DND-41 (cell line): ENCODE measurements at regions not wholly inside any gene's neighbourhood (a gene's known extent, or its start where the extent isn't known, plus 50 kb on each side); places are given as distances from the start of the nearest gene placed in this dataset.

Experiments used
- ATAC-seq: fragments of 200-7000 bp; cut with Tn5 transposase; 3 replicates; pipeline ENCODE4 v1.9.1; 2021; ENCODE audit warnings: low read depth; ENCODE audit not compliant: insufficient read depth
- DNase-seq: peaks from one replicate; pipeline ENCODE4 v3.0.0-alpha.2; 2020
- H2AFZ ChIP-seq: 2 replicates; pipeline ENCODE4 v1.6.0; 2012; ENCODE audit warnings: low read depth, low read length
- H3K27ac ChIP-seq: 2 replicates; pipeline ENCODE4 v1.5.1; 2012; ENCODE audit warnings: low read length, inconsistent platforms
- H3K27me3 ChIP-seq: fragments of 200-600 bp; sonication (generic); 2 replicates; pipeline ENCODE4 v1.6.0; 2012; ENCODE audit warnings: low read length, mild to moderate bottlenecking, inconsistent platforms; ENCODE audit not compliant: insufficient read depth, poor library complexity
- H3K36me3 ChIP-seq: 2 replicates; pipeline ENCODE4 v1.5.1; 2012; ENCODE audit warnings: low read length, inconsistent platforms; ENCODE audit not compliant: insufficient read depth
- H3K4me1 ChIP-seq: 2 replicates; pipeline ENCODE4 v1.5.1; 2012; ENCODE audit warnings: mild to moderate bottlenecking, low read length; ENCODE audit not compliant: insufficient read depth
- H3K4me2 ChIP-seq: 2 replicates; pipeline ENCODE4 v1.6.0; 2012; ENCODE audit warnings: mild to moderate bottlenecking, moderate library complexity, low read length, inconsistent platforms; ENCODE audit not compliant: insufficient read depth
- H3K4me3 ChIP-seq, 2 experiments: fragments of 200-600 bp in 1 of 2; shearing (Covaris generic) in 1 of 2; 2 replicates each; pipeline ENCODE4 v1.5.1; 2012 to 2016; ENCODE audit warnings: inconsistent platforms in 2 of 2, low read length in 2 of 2, mild to moderate bottlenecking in 2 of 2, low read depth in 1 of 2, moderate library complexity in 1 of 2
- H3K79me2 ChIP-seq: 2 replicates; pipeline ENCODE4 v1.6.0; 2012; ENCODE audit warnings: low read length, inconsistent platforms; ENCODE audit not compliant: insufficient read depth
- H3K9ac ChIP-seq: 2 replicates; pipeline ENCODE4 v1.6.0; 2012; ENCODE audit warnings: low read depth, mild to moderate bottlenecking, inconsistent platforms, low read length, moderate library complexity
- H3K9me3 ChIP-seq: 2 replicates; pipeline ENCODE4 v1.5.1; 2012; ENCODE audit warnings: low read length, moderate library complexity, mild to moderate bottlenecking, inconsistent platforms; ENCODE audit not compliant: insufficient read depth, severe bottlenecking
- H4K20me1 ChIP-seq: 2 replicates; pipeline ENCODE4 v1.6.0; 2012; ENCODE audit warnings: low read length; ENCODE audit not compliant: insufficient read depth
- CTCF ChIP-seq: IDR thresholded peaks from 2 replicates; pipeline ENCODE4 v1.5.1; 2012; ENCODE audit warnings: borderline replicate concordance, low read length, moderate library complexity, mild to moderate bottlenecking; ENCODE audit not compliant: poor library complexity, severe bottlenecking; ENCODE audit errors: extremely low read depth
- EZH2 ChIP-seq: IDR thresholded peaks from 3 replicates; pipeline ENCODE4 v1.6.1; 2012; ENCODE audit warnings: borderline replicate concordance, low read depth, mild to moderate bottlenecking, moderate library complexity, low read length, inconsistent platforms; ENCODE audit not compliant: severe bottlenecking

- Histone ChIP-seq H3K27me3 (no peaks in the 10 kb centered on the region), H2AFZ (no peak overlapping the region), H3K9me3 (no peaks in the 10 kb centered on the region), H3K36me3 (no peaks in the 10 kb centered on the region), H4K20me1 (no peaks in the 10 kb centered on the region), H3K4me1 (no peaks in the 10 kb centered on the region), H3K27ac (no peak overlapping the region), H3K9ac (no peak overlapping the region), H3K4me3 (no peak overlapping the region), H3K79me2 (no peaks in the 10 kb centered on the region), H3K4me2 (no peak overlapping the region)
- TF ChIP-seq CTCF = no peak
- no peak for TF ChIP-seq EZH2
- ATAC-seq = no peak
- no peak for DNase-seq
Observed at GRCh38 chr3:74106925-74107324, 482.2 kb upstream of the PDZRN3 start.

GRCh38 chr3:74091204-74091603 is 466.5 kb upstream of the PDZRN3 start:
- ATAC-seq (no peak), DNase-seq (no peak)
- H3K4me3 ChIP-seq = no peak overlapping the region
- TF ChIP-seq CTCF = no peak
- no peak for TF ChIP-seq EZH2
- H3K27ac ChIP-seq = no peak overlapping the region
- no peak overlapping the region for H3K4me2 ChIP-seq
- H3K27me3 ChIP-seq = no peaks in the 10 kb centered on the region
- H2AFZ ChIP-seq = no peak overlapping the region
- no peaks in the 10 kb centered on the region for H4K20me1 ChIP-seq
- H3K4me1 ChIP-seq = no peaks in the 10 kb centered on the region
- H3K9ac ChIP-seq = no peak overlapping the region
- no peaks in the 10 kb centered on the region for H3K36me3 ChIP-seq
- no peaks in the 10 kb centered on the region for H3K9me3 ChIP-seq
- no peaks in the 10 kb centered on the region for H3K79me2 ChIP-seq

- no peak for ATAC-seq
Observed at GRCh38 chr3:74089814-74090213, 465.1 kb upstream of the PDZRN3 start.

More at GRCh38 chr3:74089814-74090213, 465.1 kb upstream of the PDZRN3 start:
- Histone ChIP-seq H2AFZ (no peak overlapping the region), H3K9me3 (no peaks in the 10 kb centered on the region), H3K4me3 (no peak overlapping the region), H3K36me3 (no peaks in the 10 kb centered on the region), H3K79me2 (no peaks in the 10 kb centered on the region), H3K4me2 (no peak overlapping the region), H3K27ac (no peak overlapping the region), H3K9ac (no peak overlapping the region), H4K20me1 (no peaks in the 10 kb centered on the region), H3K27me3 (no peaks in the 10 kb centered on the region), H3K4me1 (no peaks in the 10 kb centered on the region)
- no peak for DNase-seq
- TF ChIP-seq CTCF = no peak
- no peak for TF ChIP-seq EZH2
